GM23338 (cell line): ENCODE measurements at regions not wholly inside any gene's neighbourhood (a gene's known extent, or its start where the extent isn't known, plus 50 kb on each side); places are given as distances from the start of the nearest gene placed in this dataset.

Experiments used
- ATAC-seq: fragments of 200-7000 bp; cut with Tn5 transposase; 3 replicates; pipeline ENCODE4 v1.9.1; 2020
- DNase-seq: peaks from one replicate; pipeline ENCODE4 v3.0.0-alpha.2; 2015; ENCODE audit warnings: low spot score
- H2AFZ ChIP-seq: fragments of 200-600 bp; sonication (generic); 2 replicates; pipeline ENCODE4 v1.8.0; 2016; ENCODE audit warnings: antibody characterized with exemption, mild to moderate bottlenecking, moderate library complexity
- H3F3A ChIP-seq: fragments of 200-600 bp; sonication (generic); replicated peaks from 2 replicates; pipeline ENCODE4 v1.8.0; 2017; ENCODE audit warnings: antibody characterized with exemption, mixed run types, low read depth
- H3K27ac ChIP-seq: fragments of 200-600 bp; sonication (generic); 2 replicates; pipeline ENCODE4 v1.6.1; 2016; ENCODE audit warnings: low read depth
- H3K27me3 ChIP-seq: fragments of 200-600 bp; sonication (generic); 2 replicates; pipeline ENCODE4 v1.8.0; 2016; ENCODE audit warnings: mild to moderate bottlenecking, mixed run types, moderate library complexity; ENCODE audit not compliant: insufficient read depth
- H3K36me3 ChIP-seq: fragments of 200-600 bp; sonication (generic); 2 replicates; pipeline ENCODE4 v1.8.0; 2016; ENCODE audit warnings: mild to moderate bottlenecking; ENCODE audit not compliant: insufficient read depth
- H3K4me1 ChIP-seq: fragments of 200-600 bp; sonication (generic); 2 replicates; pipeline ENCODE4 v1.8.0; 2016; ENCODE audit warnings: mild to moderate bottlenecking, moderate library complexity; ENCODE audit not compliant: insufficient read depth
- H3K4me2 ChIP-seq: fragments of 200-600 bp; sonication (generic); 2 replicates; pipeline ENCODE4 v1.7.1; 2017; ENCODE audit warnings: mixed run types
- H3K4me3 ChIP-seq: fragments of 200-600 bp; sonication (generic); 2 replicates; pipeline ENCODE4 v1.6.1; 2016; ENCODE audit warnings: mixed run types
- H3K79me2 ChIP-seq: fragments of 200-600 bp; sonication (generic); replicated peaks from 2 replicates; pipeline ENCODE4 v1.8.0; 2017; ENCODE audit warnings: mild to moderate bottlenecking; ENCODE audit not compliant: insufficient read depth
- H3K9me2 ChIP-seq: fragments of 200-600 bp; sonication (generic); 2 replicates; pipeline ENCODE4 v1.8.0; 2017; ENCODE audit not compliant: insufficient read depth
- H4K20me1 ChIP-seq: fragments of 200-600 bp; sonication (generic); replicated peaks from 2 replicates; pipeline ENCODE4 v1.8.0; 2017; ENCODE audit warnings: mild to moderate bottlenecking; ENCODE audit not compliant: insufficient read depth
- H3K27ac Mint-ChIP-seq: 2 replicates; pipeline ENCODE4 v1.8.0; 2020; ENCODE audit warnings: inconsistent platforms, mild to moderate bottlenecking, moderate library complexity, mixed read lengths
- H3K27me3 Mint-ChIP-seq: 3 replicates; pipeline ENCODE4 v1.8.0; 2022; ENCODE audit warnings: low read depth, mild to moderate bottlenecking, moderate library complexity, mixed read lengths, inconsistent platforms; ENCODE audit not compliant: insufficient read depth, poor library complexity
- H3K36me3 Mint-ChIP-seq: 3 replicates; pipeline ENCODE4 v1.8.0; 2021; ENCODE audit warnings: low read depth, mild to moderate bottlenecking, inconsistent platforms, moderate library complexity, mixed read lengths
- H3K4me1 Mint-ChIP-seq: 3 replicates; pipeline ENCODE4 v1.8.0; 2020; ENCODE audit warnings: mild to moderate bottlenecking, inconsistent platforms, mixed read lengths
- H3K4me3 Mint-ChIP-seq: 3 replicates; pipeline ENCODE4 v1.8.0; 2021; ENCODE audit warnings: moderate library complexity, mild to moderate bottlenecking, inconsistent platforms, mixed read lengths
- H3K9me3 Mint-ChIP-seq: 3 replicates; pipeline ENCODE4 v1.8.0; 2020; ENCODE audit warnings: moderate library complexity, mild to moderate bottlenecking, inconsistent platforms, mixed read lengths
- CREB1 ChIP-seq: fragments of 250-450 bp; sonication (Bioruptor Pico); IDR thresholded peaks from 2 replicates; pipeline ENCODE4 v1.5.0; 2020; ENCODE audit warnings: low read depth, mild to moderate bottlenecking, moderate library complexity
- EZH2 ChIP-seq: fragments of 200-600 bp; sonication (generic); IDR thresholded peaks from one replicate; pipeline ENCODE4 v1.8.0; 2017; ENCODE audit warnings: antibody characterized with exemption, mild to moderate bottlenecking, low read depth; ENCODE audit not compliant: unreplicated experiment
- EZH2phosphoT487 ChIP-seq: fragments of 200-600 bp; sonication (generic); IDR thresholded peaks from one replicate; pipeline ENCODE4 v1.8.1; 2018; ENCODE audit warnings: antibody characterized with exemption; ENCODE audit not compliant: unreplicated experiment
- JUNB ChIP-seq: IDR thresholded peaks from one replicate; pipeline ENCODE4 v1.6.1; 2016; ENCODE audit warnings: antibody characterized with exemption; ENCODE audit not compliant: unreplicated experiment
- NANOG ChIP-seq: IDR thresholded peaks from 2 replicates; pipeline ENCODE4 v1.6.1; 2016; ENCODE audit warnings: antibody characterized with exemption, borderline replicate concordance
- STAT1 ChIP-seq: IDR thresholded peaks from one replicate; pipeline ENCODE4 v1.6.1; 2016; ENCODE audit warnings: antibody characterized with exemption; ENCODE audit not compliant: unreplicated experiment
- ZNF114 ChIP-seq: fragments of 250-450 bp; sonication (Bioruptor Pico); IDR thresholded peaks from 2 replicates; pipeline ENCODE4 v1.5.0; 2020; ENCODE audit warnings: mild to moderate bottlenecking, moderate library complexity
- ZNF331 ChIP-seq: fragments of 250-450 bp; sonication (Bioruptor Pico); IDR thresholded peaks from 2 replicates; pipeline ENCODE4 v1.5.0; 2020; ENCODE audit warnings: low read depth, mild to moderate bottlenecking, moderate library complexity
- TF ChIP-seq, protein P1 (sequence below), 2 experiments: fragments of 200-600 bp in 1 of 2; sonication (generic) in 1 of 2; conservative IDR thresholded peaks; 2 replicates each; pipeline versions ENCODE4 v1.5.1 to v1.6.1; 2016 to 2017; ENCODE audit warnings: antibody characterized with exemption in 2 of 2, low read depth in 2 of 2, mild to moderate bottlenecking in 2 of 2, moderate library complexity in 1 of 2
- TF ChIP-seq, protein P2 (sequence below): IDR thresholded peaks from one replicate; pipeline ENCODE4 v1.6.1; 2018; ENCODE audit warnings: antibody characterized with exemption; ENCODE audit not compliant: unreplicated experiment
- TF ChIP-seq, protein P3 (sequence below): IDR thresholded peaks from 2 replicates; pipeline ENCODE4 v1.6.1; 2016; ENCODE audit warnings: antibody characterized with exemption

DNA sequence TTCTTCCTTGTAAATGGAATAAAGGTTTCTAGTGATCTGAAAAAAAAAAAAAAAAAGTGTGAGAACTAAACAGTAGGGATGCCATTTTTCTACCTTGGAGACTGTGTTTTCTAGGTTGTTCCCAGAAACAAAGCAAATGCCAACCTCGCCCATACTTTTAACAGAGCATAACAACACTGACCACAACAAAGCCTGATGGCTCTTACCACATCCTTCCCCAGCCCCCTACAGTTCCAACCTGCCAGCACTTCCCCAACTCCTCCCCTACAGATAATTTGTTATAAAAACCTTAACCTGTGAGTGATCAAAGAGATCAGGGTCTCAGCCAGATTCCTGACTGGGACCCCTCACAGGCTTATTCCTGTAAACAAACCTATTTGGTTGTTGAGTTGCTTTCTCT, 940.0 kb downstream of the SH3BGRL start (continued):
- TF ChIP-seq, protein P1, sequence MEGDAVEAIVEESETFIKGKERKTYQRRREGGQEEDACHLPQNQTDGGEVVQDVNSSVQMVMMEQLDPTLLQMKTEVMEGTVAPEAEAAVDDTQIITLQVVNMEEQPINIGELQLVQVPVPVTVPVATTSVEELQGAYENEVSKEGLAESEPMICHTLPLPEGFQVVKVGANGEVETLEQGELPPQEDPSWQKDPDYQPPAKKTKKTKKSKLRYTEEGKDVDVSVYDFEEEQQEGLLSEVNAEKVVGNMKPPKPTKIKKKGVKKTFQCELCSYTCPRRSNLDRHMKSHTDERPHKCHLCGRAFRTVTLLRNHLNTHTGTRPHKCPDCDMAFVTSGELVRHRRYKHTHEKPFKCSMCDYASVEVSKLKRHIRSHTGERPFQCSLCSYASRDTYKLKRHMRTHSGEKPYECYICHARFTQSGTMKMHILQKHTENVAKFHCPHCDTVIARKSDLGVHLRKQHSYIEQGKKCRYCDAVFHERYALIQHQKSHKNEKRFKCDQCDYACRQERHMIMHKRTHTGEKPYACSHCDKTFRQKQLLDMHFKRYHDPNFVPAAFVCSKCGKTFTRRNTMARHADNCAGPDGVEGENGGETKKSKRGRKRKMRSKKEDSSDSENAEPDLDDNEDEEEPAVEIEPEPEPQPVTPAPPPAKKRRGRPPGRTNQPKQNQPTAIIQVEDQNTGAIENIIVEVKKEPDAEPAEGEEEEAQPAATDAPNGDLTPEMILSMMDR (conservative IDR thresholded peaks at IDR 0.05; ENCODE audit: low read depth in 2 of 2) = no peak
- TF ChIP-seq STAT1 = no peak
- TF ChIP-seq ZNF114 (CRISPR knock-in tag) = no peak

DNA sequence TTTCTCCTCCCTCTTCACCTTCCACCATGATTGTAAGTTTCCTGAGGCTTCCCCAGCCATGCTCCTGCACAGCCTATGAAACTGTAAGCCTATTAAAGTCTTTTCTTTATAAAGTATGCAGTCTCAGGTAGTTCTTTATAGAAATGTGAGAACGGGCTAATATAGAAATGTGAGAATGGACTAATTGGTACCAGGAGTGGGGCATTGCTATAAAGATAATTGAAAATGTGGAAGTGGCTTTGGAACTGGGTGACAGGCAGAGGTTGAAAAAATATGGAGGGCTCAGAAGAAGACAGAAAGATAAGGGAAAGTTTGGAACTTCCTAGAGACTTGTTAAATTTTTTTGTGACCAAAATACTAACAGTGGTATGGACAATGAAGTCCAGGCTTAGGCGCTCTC, 959.3 kb downstream of the SH3BGRL start:
- Histone ChIP-seq H3K4me3 (no peak overlapping the region), H3K4me1 (no peaks in the 10 kb centered on the region), H2AFZ (no peak overlapping the region), H3F3A (no peaks in the 10 kb centered on the region), H4K20me1 (no peaks in the 10 kb centered on the region), H3K9me2 (no peaks in the 10 kb centered on the region), H3K27me3 (no peaks in the 10 kb centered on the region), H3K36me3 (no peaks in the 10 kb centered on the region), H3K4me2 (no peak overlapping the region), H3K27ac (no peak overlapping the region), H3K79me2 (no peaks in the 10 kb centered on the region)
- Mint-ChIP-seq H3K4me3 (no peak overlapping the region), H3K27me3 (no peaks in the 10 kb centered on the region), H3K9me3 (peaks cover 39% of the 10 kb centered on the region), H3K27ac (no peak overlapping the region), H3K36me3 (peaks cover 9% of the 10 kb centered on the region; the same call in 2 of the 3 replicates), H3K4me1 (no peaks in the 10 kb centered on the region)
- TF ChIP-seq STAT1 = no peak
- TF ChIP-seq EZH2 = no peak
- TF ChIP-seq, protein P2, sequence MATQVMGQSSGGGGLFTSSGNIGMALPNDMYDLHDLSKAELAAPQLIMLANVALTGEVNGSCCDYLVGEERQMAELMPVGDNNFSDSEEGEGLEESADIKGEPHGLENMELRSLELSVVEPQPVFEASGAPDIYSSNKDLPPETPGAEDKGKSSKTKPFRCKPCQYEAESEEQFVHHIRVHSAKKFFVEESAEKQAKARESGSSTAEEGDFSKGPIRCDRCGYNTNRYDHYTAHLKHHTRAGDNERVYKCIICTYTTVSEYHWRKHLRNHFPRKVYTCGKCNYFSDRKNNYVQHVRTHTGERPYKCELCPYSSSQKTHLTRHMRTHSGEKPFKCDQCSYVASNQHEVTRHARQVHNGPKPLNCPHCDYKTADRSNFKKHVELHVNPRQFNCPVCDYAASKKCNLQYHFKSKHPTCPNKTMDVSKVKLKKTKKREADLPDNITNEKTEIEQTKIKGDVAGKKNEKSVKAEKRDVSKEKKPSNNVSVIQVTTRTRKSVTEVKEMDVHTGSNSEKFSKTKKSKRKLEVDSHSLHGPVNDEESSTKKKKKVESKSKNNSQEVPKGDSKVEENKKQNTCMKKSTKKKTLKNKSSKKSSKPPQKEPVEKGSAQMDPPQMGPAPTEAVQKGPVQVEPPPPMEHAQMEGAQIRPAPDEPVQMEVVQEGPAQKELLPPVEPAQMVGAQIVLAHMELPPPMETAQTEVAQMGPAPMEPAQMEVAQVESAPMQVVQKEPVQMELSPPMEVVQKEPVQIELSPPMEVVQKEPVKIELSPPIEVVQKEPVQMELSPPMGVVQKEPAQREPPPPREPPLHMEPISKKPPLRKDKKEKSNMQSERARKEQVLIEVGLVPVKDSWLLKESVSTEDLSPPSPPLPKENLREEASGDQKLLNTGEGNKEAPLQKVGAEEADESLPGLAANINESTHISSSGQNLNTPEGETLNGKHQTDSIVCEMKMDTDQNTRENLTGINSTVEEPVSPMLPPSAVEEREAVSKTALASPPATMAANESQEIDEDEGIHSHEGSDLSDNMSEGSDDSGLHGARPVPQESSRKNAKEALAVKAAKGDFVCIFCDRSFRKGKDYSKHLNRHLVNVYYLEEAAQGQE = no peak
- TF ChIP-seq, protein P3, sequence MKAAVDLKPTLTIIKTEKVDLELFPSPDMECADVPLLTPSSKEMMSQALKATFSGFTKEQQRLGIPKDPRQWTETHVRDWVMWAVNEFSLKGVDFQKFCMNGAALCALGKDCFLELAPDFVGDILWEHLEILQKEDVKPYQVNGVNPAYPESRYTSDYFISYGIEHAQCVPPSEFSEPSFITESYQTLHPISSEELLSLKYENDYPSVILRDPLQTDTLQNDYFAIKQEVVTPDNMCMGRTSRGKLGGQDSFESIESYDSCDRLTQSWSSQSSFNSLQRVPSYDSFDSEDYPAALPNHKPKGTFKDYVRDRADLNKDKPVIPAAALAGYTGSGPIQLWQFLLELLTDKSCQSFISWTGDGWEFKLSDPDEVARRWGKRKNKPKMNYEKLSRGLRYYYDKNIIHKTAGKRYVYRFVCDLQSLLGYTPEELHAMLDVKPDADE = no peak
- ATAC-seq = no peak
- DNase-seq = no peak

DNA sequence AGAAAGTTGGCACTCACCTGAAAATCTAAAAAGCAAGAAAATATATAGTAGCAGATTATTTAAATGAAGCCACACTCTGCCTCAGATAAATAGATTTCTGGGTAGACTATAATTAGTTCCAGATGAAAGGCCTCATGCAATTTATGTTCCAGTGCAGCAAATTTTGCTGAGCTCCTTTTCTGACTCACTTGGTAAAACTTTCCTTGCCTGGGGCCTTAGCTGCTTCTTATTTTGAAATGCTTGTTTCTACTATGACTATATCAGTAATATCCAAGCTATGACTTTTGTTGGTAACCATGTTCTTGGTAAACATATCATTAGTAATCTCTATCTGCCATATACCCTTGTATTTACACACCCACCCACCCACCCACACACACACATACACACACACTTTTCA, 961.8 kb downstream of the SH3BGRL start:
- no peak overlapping the region for H3K4me3 Mint-ChIP-seq
- DNase-seq (no peak), ATAC-seq (no peak)
- no peak overlapping the region for H2AFZ ChIP-seq
- no peaks in the 10 kb centered on the region for H3K4me1 Mint-ChIP-seq
- H3K36me3 Mint-ChIP-seq = peaks cover 16% of the 10 kb centered on the region; the same call in 2 of the 3 replicates
- no peak overlapping the region for H3K27ac Mint-ChIP-seq
- no peaks in the 10 kb centered on the region for H3K9me2 ChIP-seq
- H3K79me2 ChIP-seq = no peaks in the 10 kb centered on the region
- no peak overlapping the region for H3K4me3 ChIP-seq
- no peaks in the 10 kb centered on the region for H3K27me3 ChIP-seq
- H3K4me1 ChIP-seq = no peaks in the 10 kb centered on the region
- H3F3A ChIP-seq = no peaks in the 10 kb centered on the region
- no peak overlapping the region for H3K4me2 ChIP-seq
- no peaks in the 10 kb centered on the region for H4K20me1 ChIP-seq
- no peak overlapping the region for H3K27ac ChIP-seq
- H3K27me3 Mint-ChIP-seq = peaks cover 2% of the 10 kb centered on the region
- no peaks in the 10 kb centered on the region for H3K36me3 ChIP-seq
- H3K9me3 Mint-ChIP-seq = peaks cover 51% of the 10 kb centered on the region
- TF ChIP-seq STAT1 (no peak), ZNF331 (CRISPR knock-in tag) (no peak), NANOG (no peak), CREB1 (no peak), EZH2phosphoT487 (no peak), JUNB (no peak)
- TF ChIP-seq, protein P3 = no peak
